ENCODE measurements at regions not wholly inside any gene's neighbourhood (a gene's known extent, or its start where the extent isn't known, plus 50 kb on each side); places are given as distances from the start of the nearest gene placed in this dataset.
"Not testable (repeated sequence)": the region's sequence is repeated elsewhere in the genome, so short reads cannot be mapped to it uniquely, and the experiment has no call there.

DNA sequence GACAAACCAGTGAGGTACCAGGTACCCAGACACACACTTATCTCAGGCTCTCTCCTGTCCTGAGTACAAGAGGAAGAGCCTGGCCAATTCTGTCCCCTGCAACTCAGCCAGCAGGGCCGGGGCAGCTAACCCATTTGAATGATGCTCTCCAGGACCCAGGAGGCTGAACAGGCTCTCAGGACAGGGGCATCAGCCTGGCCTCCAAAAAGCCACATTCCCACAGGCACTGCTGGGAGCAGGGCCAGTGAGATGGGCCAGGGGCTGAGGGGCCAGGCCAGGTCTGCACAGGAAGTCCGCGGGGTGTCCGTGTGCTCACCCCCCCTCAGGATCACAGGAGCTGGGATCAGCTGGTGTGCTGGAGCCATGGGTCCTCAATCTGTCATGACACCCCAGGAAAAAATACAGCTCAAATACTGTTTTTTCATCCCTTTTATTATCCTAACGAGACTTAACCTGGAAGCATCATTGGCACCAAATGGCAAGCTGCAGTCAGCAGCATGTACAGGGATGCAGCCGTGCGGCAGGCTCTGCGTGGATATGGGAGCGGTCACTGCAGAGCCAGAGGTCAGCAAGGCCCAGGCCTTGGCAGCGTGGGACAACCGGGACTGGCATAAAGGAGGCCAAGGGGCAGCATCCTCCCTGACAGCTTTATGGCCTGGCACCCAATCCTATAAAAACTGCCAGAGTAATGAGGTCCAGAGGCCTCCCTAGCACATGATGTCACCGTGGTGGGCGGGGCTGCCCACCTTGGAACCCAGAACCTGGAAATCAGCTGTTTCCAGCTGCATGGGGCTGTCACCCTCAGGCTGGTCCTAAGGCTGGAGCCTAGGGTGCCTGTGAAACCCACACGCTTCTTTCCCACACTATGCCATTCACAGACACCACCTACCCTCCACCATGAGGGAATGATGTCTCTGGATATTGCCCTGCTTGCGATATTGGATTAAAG lies 276.7 kb downstream of the C16orf95 start:
- Mint-ChIP-seq H3K9me3 (ENCODE audit: low read depth) (no peaks in the 10 kb centered on the region), H3K4me1 (ENCODE audit: low read depth) (no peaks in the 10 kb centered on the region), H3K27me3 (peaks cover 3% of the 10 kb centered on the region), H3K27ac (no peak overlapping the region), H3K36me3 (no peaks in the 10 kb centered on the region), H3K4me3 (no peak overlapping the region)

- H3K4me3 Mint-ChIP-seq, result no peak overlapping the region
- peaks cover 3% of the 10 kb centered on the region for H3K27me3 Mint-ChIP-seq
- no peaks in the 10 kb centered on the region for H3K36me3 Mint-ChIP-seq
- no peaks in the 10 kb centered on the region for H3K9me3 Mint-ChIP-seq (ENCODE audit: low read depth)
- H3K4me1 Mint-ChIP-seq (ENCODE audit: low read depth), result no peaks in the 10 kb centered on the region
- no peak overlapping the region for H3K27ac Mint-ChIP-seq
Measured at GRCh38 chr16:87041286-87041685, 275.9 kb downstream of the C16orf95 start.

DNA sequence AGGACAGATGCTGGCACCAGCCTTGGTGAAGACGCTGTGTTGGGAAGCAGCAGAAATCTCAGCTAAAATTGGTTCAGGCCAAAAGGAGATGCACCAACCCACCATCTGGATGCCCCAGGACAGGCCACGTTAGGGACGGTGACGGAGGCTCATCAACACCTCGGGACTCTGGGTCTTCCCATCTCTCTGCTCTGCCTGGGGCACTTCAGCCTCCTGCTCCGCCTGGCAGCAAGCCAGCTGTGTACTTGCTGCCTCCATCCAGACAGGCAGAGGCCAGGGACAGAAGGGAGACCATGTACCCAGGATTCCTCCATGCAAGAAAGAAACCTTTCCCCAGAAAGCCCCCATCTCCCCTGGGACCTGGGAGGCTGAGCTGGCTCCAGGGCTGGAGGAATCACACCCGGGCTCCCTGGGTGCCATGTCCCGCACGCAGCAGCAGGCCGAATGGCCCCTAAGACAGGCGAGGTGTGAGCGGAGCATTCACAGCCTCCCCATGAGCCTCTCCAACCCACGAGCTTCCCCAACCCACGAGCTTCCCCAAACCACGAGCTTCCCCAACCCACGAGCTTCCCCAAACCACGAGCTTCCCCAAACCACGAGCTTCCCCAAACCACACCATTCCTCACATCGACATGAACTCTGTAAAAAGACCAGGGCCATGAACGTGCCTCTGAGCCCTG lies 274.5 kb downstream of the C16orf95 start:
- no peak overlapping the region for H3K4me3 Mint-ChIP-seq
- peaks cover 3% of the 10 kb centered on the region for H3K27me3 Mint-ChIP-seq
- no peak overlapping the region for H3K27ac Mint-ChIP-seq
- no peaks in the 10 kb centered on the region for H3K9me3 Mint-ChIP-seq (ENCODE audit: low read depth)
- no peaks in the 10 kb centered on the region for H3K36me3 Mint-ChIP-seq
- H3K4me1 Mint-ChIP-seq (ENCODE audit: low read depth), result no peaks in the 10 kb centered on the region

DNA sequence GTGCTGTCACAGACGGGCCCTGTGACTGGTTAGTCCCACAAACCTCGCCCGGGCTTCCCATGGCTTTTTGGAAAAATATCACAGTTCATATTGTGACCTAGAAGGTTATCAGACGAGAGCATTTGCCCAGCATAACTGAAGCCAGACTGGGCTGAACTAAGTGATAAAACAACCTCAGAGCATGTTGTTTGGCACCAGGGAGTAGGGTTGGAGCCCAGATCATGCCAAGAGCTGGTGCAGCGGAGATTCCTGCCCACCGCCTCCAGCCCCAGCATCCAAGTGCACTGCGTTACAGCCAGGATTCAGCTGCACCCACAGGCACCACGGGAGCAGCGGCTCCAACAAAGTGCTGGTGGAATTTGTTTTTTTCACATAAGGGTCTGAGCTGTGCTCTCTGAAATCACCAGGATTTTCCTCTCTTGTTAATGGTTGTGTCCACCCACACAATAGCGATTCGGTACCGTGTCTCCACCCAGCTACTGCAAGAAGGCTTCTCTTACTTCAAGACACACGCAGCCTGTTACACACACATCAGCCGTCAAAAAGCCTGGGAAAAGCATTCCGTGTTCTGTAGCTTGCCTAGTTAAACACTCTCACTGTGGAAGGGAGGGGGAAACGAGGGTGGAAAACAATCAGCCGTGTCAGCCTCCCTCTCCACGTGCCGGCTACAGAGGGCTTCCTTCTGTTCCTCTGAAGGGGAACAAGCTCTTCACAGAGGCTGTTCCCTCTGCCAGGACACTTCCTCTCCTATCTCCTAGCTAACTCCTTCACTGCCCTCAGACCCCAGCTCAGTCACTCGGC lies 273.8 kb downstream of the C16orf95 start:
- Mint-ChIP-seq H3K27ac (no peak overlapping the region), H3K27me3 (peaks cover 3% of the 10 kb centered on the region), H3K9me3 (ENCODE audit: low read depth) (no peaks in the 10 kb centered on the region), H3K36me3 (no peaks in the 10 kb centered on the region), H3K4me1 (ENCODE audit: low read depth) (no peaks in the 10 kb centered on the region), H3K4me3 (no peak overlapping the region)

GRCh38 chr16:87044032-87044382 lies 273.2 kb downstream of the C16orf95 start:
- peaks cover 3% of the 10 kb centered on the region for H3K27me3 Mint-ChIP-seq
- no peaks in the 10 kb centered on the region for H3K4me1 Mint-ChIP-seq (ENCODE audit: low read depth)
- no peak overlapping the region for H3K4me3 Mint-ChIP-seq
- H3K27ac Mint-ChIP-seq, result peak overlapping the region; percentile 31
- no peaks in the 10 kb centered on the region for H3K9me3 Mint-ChIP-seq (ENCODE audit: low read depth)
- H3K36me3 Mint-ChIP-seq, result no peaks in the 10 kb centered on the region

DNA sequence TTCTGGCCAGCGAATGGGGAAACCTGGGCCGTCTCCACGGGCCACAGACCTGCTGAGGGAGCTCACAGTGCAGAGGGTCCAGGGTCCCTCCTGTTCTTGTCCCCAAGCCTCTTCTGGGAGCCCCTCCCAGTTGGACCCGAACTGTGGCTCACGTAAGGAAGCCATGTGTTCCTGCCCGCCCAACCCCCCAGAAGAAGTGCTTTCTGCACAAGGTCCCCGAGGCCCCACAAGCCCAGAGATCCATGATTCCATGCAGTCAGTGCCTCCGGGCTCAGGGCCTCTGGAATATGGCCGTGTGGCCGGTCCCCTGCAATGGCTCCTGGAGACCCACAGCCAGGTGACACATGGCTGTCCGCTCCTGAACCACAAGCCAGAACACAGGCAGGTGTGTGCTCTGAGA lies 272.4 kb downstream of the C16orf95 start:
- H3K27me3 Mint-ChIP-seq, result peaks cover 3% of the 10 kb centered on the region
- H3K4me1 Mint-ChIP-seq (ENCODE audit: low read depth), result no peaks in the 10 kb centered on the region
- H3K4me3 Mint-ChIP-seq, result no peak overlapping the region
- H3K9me3 Mint-ChIP-seq (ENCODE audit: low read depth), result no peaks in the 10 kb centered on the region
- H3K36me3 Mint-ChIP-seq, result no peaks in the 10 kb centered on the region
- H3K27ac Mint-ChIP-seq, result no peak overlapping the region

DNA sequence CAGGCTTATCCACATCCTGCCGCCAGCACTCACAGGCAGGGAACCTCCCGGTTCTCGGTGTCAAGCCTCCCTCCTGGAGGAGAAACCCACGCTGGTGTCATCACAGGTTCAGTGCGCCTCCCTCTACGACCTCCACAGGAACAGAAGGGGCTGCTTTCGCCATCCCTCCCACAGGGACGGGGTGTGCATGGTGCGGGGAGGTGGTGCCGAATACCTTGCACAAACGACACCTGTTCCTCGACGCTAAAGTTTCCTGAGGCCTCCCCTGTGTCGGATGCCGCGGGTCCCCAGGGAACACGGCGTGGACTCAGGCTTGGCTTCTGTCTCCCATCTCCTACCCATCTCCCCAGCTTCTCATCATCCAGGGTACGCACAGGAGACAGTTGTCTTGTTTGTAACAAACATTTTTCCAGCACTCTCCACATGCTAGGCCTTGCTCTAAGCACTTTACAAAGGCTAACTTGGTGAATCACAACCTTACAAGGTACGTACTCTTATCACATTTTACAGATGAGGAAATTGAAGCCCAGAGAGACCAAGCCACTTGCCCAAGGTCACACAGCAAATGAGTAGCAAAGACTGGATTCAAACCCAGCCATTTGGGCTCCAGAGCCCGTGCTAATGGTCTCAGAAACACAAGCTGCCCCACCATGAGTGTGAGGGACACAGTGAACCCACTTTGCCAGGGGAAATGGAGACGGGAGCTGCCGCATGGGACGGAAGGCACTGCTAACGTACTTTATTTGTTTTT lies 271.6 kb downstream of the C16orf95 start:
- Mint-ChIP-seq H3K4me1 (ENCODE audit: low read depth) (no peaks in the 10 kb centered on the region), H3K27ac (no peak overlapping the region), H3K9me3 (ENCODE audit: low read depth) (no peaks in the 10 kb centered on the region), H3K36me3 (no peaks in the 10 kb centered on the region), H3K27me3 (peaks cover 3% of the 10 kb centered on the region), H3K4me3 (no peak overlapping the region)

DNA sequence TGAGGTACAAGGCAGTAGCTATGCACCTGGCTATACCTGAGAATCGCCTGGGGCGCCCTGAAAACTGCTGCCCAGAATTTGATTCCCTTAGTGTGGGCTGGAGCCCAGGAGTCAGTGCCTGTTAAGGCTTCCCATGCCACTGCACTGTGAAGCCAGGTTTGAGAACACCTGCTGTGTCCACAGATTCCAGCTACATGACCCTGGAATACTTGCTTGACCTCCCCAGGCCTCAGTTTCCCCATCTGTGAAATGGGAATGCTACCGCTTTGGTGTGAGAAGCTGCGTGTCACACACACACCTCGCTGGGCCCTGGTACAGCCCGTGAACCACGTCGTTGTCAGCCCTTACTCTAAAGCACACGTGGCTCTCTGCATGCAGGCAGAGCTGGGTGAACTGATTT lies 271.0 kb downstream of the C16orf95 start:
- H3K4me1 Mint-ChIP-seq (ENCODE audit: low read depth), result no peaks in the 10 kb centered on the region
- H3K27ac Mint-ChIP-seq, result no peak overlapping the region
- H3K36me3 Mint-ChIP-seq, result no peaks in the 10 kb centered on the region
- H3K4me3 Mint-ChIP-seq, result no peak overlapping the region
- no peaks in the 10 kb centered on the region for H3K9me3 Mint-ChIP-seq (ENCODE audit: low read depth)
- H3K27me3 Mint-ChIP-seq, result peaks cover 3% of the 10 kb centered on the region

GRCh38 chr16:87047221-87048037 lies 269.8 kb downstream of the C16orf95 start:
- Mint-ChIP-seq H3K4me3 (no peak overlapping the region), H3K27me3 (peaks cover 5% of the 10 kb centered on the region), H3K27ac (no peak overlapping the region), H3K4me1 (ENCODE audit: low read depth) (no peaks in the 10 kb centered on the region), H3K36me3 (no peaks in the 10 kb centered on the region), H3K9me3 (ENCODE audit: low read depth) (no peaks in the 10 kb centered on the region)

DNA sequence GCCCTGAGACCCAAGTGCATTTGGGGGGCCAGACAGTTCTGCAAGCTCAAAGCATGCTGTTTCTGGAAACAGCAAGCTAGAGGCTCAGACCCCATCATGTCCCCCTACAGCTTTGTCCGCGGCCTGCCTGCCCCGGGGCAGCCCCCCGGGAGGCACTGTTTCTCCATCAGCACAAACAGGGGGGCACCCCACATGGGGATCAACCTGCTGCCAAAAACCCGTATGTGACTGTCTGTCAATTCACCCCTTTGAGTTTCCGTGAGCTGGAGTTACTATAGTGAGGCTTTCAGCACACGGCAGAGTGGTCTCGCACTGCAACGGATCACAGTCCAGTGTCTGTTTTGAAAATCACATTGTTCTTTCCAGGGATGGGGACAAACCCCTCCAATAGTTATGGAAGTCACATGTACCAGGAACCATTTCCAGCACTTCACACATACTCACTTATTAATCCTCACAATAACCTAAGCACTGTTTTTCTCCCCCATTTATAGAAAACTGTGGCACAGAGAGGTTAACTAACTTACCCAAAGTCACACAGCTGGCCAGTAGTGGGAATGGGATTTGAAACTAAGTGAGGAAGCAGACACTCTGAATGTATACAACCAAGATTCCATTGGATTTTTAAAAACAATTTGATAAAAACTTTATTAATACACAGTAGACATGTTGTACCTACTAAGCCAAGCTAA lies 269.0 kb downstream of the C16orf95 start:
- H3K27me3 Mint-ChIP-seq, result peaks cover 8% of the 10 kb centered on the region
- H3K36me3 Mint-ChIP-seq, result no peaks in the 10 kb centered on the region
- no peak overlapping the region for H3K27ac Mint-ChIP-seq
- H3K4me3 Mint-ChIP-seq, result no peak overlapping the region
- H3K9me3 Mint-ChIP-seq (ENCODE audit: low read depth), result no peaks in the 10 kb centered on the region
- H3K4me1 Mint-ChIP-seq (ENCODE audit: low read depth), result no peaks in the 10 kb centered on the region

DNA sequence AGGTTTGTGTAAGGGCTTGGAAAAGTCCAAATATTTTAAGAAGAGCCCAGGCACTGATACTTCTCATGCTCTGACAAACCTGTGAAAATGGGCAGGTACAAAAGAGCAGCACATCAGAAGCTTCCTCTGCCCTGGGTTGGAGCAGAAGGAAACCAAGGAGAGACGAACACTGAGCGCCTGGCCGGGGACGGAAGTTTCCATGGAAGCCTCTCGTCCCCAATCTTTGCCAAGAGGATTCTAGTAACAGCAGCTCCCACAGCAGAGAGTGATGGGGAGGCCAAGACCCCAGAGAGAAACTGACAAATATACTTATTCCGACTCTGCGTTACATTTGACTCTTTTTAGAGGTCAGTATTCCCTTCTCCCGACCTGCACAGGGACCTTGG lies 268.5 kb downstream of the C16orf95 start:
- H3K4me1 Mint-ChIP-seq (ENCODE audit: low read depth), result no peaks in the 10 kb centered on the region
- no peaks in the 10 kb centered on the region for H3K9me3 Mint-ChIP-seq (ENCODE audit: low read depth)
- peaks cover 10% of the 10 kb centered on the region for H3K27me3 Mint-ChIP-seq
- no peak overlapping the region for H3K27ac Mint-ChIP-seq
- H3K36me3 Mint-ChIP-seq, result no peaks in the 10 kb centered on the region
- no peak overlapping the region for H3K4me3 Mint-ChIP-seq

GRCh38 chr16:87049216-87049615 lies 268.0 kb downstream of the C16orf95 start:
- not testable (repeated sequence) for H3K4me3 Mint-ChIP-seq; H3K27ac Mint-ChIP-seq; H3K4me1 Mint-ChIP-seq (ENCODE audit: low read depth); H3K36me3 Mint-ChIP-seq; H3K9me3 Mint-ChIP-seq (ENCODE audit: low read depth)
- peaks cover 12% of the 10 kb centered on the region for H3K27me3 Mint-ChIP-seq

DNA sequence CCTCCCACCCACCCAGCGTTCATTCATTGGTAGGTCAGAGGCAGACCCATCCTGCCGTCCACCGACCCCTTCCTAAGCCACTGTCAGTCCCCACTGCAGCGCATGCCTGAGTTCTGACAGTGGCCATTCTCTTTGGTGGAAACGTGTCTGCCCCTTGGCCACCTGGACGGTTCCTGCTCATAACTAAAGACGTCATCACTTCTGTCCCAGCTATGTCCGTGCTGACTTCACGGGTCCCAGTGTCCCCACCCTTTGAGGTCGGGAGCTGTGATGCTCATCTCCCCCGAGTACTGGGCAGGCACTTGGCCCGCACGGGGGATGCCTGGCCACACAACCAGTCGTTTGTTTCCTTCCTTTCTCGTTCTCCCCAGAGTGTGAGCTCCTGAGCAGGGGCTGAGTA lies 267.1 kb downstream of the C16orf95 start:
- H3K27ac Mint-ChIP-seq, result no peak overlapping the region
- H3K27me3 Mint-ChIP-seq, result peaks cover 16% of the 10 kb centered on the region
- H3K4me3 Mint-ChIP-seq, result no peak overlapping the region
- no peaks in the 10 kb centered on the region for H3K9me3 Mint-ChIP-seq (ENCODE audit: low read depth)
- H3K4me1 Mint-ChIP-seq (ENCODE audit: low read depth), result no peaks in the 10 kb centered on the region
- H3K36me3 Mint-ChIP-seq, result no peaks in the 10 kb centered on the region
